Nephron (organoid): ENCODE measurements at regions not wholly inside any gene's neighbourhood (a gene's known extent, or its start where the extent isn't known, plus 50 kb on each side); places are given as distances from the start of the nearest gene placed in this dataset.
"Not testable (repeated sequence)": the region's sequence is repeated elsewhere in the genome, so short reads cannot be mapped to it uniquely, and the experiment has no call there.

ENCODE experiments used
- H3K27ac Mint-ChIP-seq, 3 experiments: 2 replicates each; pipeline ENCODE4 v1.8.0; 2020; ENCODE audit warnings: mixed read lengths in 3 of 3, mild to moderate bottlenecking in 2 of 3, moderate library complexity in 1 of 3
- H3K27me3 Mint-ChIP-seq: 2 replicates; pipeline ENCODE4 v1.8.0; 2021; ENCODE audit warnings: low read depth, mild to moderate bottlenecking, moderate library complexity, mixed read lengths
- H3K36me3 Mint-ChIP-seq: 2 replicates; pipeline ENCODE4 v1.8.0; 2020; ENCODE audit warnings: low read depth, mixed read lengths
- H3K4me1 Mint-ChIP-seq: 2 replicates; pipeline ENCODE4 v1.8.0; 2020; ENCODE audit warnings: mixed read lengths
- H3K4me3 Mint-ChIP-seq, 3 experiments: 2 replicates each; pipeline ENCODE4 v1.8.0; 2020; ENCODE audit warnings: mild to moderate bottlenecking in 3 of 3, mixed read lengths in 3 of 3, moderate library complexity in 2 of 3
- H3K9me3 Mint-ChIP-seq: 2 replicates; pipeline ENCODE4 v1.8.0; 2020; ENCODE audit warnings: mixed read lengths
- CTCF ChIP-seq, 3 experiments: fragments of 200-600 bp; sonication (generic); IDR thresholded peaks; one replicate each; pipeline ENCODE4 v1.5.0; 2021; ENCODE audit warnings: antibody characterized with exemption in 3 of 3; ENCODE audit not compliant: unreplicated experiment in 3 of 3

GRCh38 chrX:77347572-77347971 lies 99.6 kb upstream of the FGF16 start:
- Mint-ChIP-seq H3K4me3 (no peak overlapping the region), H3K27me3 (no peaks in the 10 kb centered on the region), H3K36me3 (no peaks in the 10 kb centered on the region), H3K4me1 (peaks cover 2% of the 10 kb centered on the region), H3K9me3 (peaks cover 34% of the 10 kb centered on the region), H3K27ac (no peak overlapping the region)
- no peak for TF ChIP-seq CTCF (IDR thresholded peaks at IDR 0.05; ENCODE audit: unreplicated experiment in 3 of 3)

DNA sequence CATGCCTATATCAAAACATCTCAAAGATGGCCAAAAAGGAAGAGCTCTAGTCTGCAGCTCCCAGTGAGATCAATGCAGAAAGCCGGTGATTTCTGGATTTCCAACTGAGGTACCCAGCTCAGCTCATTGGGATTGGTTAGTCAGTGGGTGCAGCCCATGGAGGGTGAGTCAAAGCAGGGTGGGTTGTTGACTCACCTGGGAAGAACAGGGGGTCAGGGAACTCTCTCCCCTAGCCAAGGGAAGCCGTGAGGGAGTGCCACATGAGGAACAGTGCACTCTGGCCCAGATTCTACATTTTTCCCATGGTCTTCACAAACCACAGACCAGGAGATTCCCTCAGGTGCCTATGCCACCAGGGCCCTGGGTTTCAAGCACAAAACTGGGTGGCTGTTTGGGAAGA lies 57.3 kb upstream of the FGF16 start:
- no peaks in the 10 kb centered on the region for H3K27me3 Mint-ChIP-seq
- H3K36me3 Mint-ChIP-seq, result no peaks in the 10 kb centered on the region
- peaks cover 39% of the 10 kb centered on the region for H3K9me3 Mint-ChIP-seq
- H3K4me3 Mint-ChIP-seq, result no peak overlapping the region
- no peaks in the 10 kb centered on the region for H3K4me1 Mint-ChIP-seq
- no peak for TF ChIP-seq CTCF (IDR thresholded peaks at IDR 0.05; ENCODE audit: unreplicated experiment in 3 of 3)
- no peak overlapping the region for H3K27ac Mint-ChIP-seq

DNA sequence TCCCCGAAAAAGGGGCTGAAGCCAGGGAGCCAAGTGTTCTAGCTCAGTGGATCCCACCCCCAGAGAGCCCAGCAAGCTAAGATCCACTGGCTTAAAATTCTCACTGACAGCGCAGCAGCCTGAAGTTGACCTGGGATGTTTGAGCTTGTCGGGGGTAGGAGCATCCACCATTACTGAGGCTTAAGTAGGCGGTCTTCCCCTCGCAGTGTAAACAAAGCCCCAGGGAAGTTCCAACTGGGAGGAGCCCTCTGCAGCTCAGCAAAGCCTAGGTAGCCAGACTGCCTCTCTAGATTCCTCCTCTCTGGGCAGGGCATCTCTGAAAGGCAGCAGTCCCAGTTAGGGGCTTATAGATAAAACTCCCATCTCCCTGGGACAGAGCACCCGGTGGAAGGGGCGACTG lies 56.8 kb upstream of the FGF16 start:
- peaks cover 39% of the 10 kb centered on the region for H3K9me3 Mint-ChIP-seq
- H3K4me3 Mint-ChIP-seq, H3K4me1 Mint-ChIP-seq, H3K27ac Mint-ChIP-seq, H3K27me3 Mint-ChIP-seq, H3K36me3 Mint-ChIP-seq: not testable (repeated sequence)

DNA sequence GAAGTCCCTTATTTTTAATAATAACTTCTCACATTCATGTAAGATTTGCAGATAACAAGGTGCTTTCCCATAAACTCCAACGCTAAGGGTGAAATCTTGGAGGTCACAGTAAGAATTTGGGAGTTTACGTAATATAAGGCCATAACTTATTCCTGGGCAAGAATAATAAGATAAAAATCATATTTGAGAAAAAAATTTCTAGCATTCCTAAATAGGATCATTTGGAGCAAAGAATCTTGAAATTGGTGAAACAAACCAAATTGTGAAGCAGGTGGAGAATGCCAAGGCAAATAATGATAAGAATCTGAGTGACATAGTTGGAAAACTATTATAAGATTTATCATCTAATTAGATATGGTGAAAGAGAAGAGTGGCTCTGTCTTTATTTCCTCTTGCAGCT lies 50.4 kb upstream of the FGF16 start:
- TF ChIP-seq CTCF (IDR thresholded peaks at IDR 0.05; ENCODE audit: unreplicated experiment in 3 of 3), result no peak
- Mint-ChIP-seq H3K4me3 (no peak overlapping the region), H3K36me3 (no peaks in the 10 kb centered on the region), H3K27me3 (no peaks in the 10 kb centered on the region), H3K27ac (no peak overlapping the region), H3K9me3 (peaks cover 22% of the 10 kb centered on the region), H3K4me1 (no peaks in the 10 kb centered on the region)
